Esophagus muscularis mucosa (tissue), 3 donors: ENCODE measurements at regions not wholly inside any gene's neighbourhood (a gene's known extent, or its start where the extent isn't known, plus 50 kb on each side); places are given as distances from the start of the nearest gene placed in this dataset.

Experiments
- POLR2AphosphoS5 ChIP-seq, 2 donors: sonication (generic); formaldehyde crosslinking; IDR thresholded peaks; one replicate each; pipeline ENCODE4 v1.6.1; 2017; ENCODE audit warnings: antibody characterized with exemption in 2 of 2
- TF ChIP-seq, protein P1 (sequence below), 3 experiments: fragments of 200-600 bp in 2 of 3; fragments of 450-650 bp in 1 of 3; sonication (generic) in 2 of 3; IDR thresholded peaks; one replicate each; pipeline ENCODE4 v1.5.1; 2017 to 2019; ENCODE audit warnings: antibody characterized with exemption in 3 of 3, mild to moderate bottlenecking in 2 of 3, moderate library complexity in 1 of 3

GRCh38 chr5:107769519-107769918, 98.8 kb upstream of the EFNA5 start:
- TF ChIP-seq, protein P1, sequence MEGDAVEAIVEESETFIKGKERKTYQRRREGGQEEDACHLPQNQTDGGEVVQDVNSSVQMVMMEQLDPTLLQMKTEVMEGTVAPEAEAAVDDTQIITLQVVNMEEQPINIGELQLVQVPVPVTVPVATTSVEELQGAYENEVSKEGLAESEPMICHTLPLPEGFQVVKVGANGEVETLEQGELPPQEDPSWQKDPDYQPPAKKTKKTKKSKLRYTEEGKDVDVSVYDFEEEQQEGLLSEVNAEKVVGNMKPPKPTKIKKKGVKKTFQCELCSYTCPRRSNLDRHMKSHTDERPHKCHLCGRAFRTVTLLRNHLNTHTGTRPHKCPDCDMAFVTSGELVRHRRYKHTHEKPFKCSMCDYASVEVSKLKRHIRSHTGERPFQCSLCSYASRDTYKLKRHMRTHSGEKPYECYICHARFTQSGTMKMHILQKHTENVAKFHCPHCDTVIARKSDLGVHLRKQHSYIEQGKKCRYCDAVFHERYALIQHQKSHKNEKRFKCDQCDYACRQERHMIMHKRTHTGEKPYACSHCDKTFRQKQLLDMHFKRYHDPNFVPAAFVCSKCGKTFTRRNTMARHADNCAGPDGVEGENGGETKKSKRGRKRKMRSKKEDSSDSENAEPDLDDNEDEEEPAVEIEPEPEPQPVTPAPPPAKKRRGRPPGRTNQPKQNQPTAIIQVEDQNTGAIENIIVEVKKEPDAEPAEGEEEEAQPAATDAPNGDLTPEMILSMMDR (IDR thresholded peaks at IDR 0.05), result no peak
- TF ChIP-seq POLR2AphosphoS5 (IDR thresholded peaks at IDR 0.05), result no peak
